ENCODE measurements at regions not wholly inside any gene's neighbourhood (a gene's known extent, or its start where the extent isn't known, plus 50 kb on each side); places are given as distances from the start of the nearest gene placed in this dataset.
A peak's percentile ranks its signal among the peaks of the same experiment; 100 is the strongest.

DNA sequence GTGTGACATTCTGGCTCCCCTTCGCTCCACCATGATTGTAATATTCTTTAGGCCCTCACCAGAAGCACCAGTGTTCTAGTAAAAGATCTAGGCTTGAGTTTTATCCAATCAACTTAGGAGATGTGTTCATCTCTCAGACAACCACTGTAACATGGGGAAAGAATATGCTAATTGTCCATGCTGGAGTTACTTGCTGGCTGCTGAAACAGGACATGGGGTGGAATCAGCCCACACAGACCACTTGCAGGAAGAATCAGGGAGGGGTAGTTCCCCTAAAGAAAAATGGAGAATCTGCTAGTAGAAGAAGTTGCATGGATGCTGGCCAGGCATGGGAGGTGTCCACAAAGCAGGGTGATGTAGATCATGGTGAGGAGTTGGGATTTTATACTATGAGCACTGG, 86.2 kb downstream of the FEM1C start:
- DNase-seq (no peak), ATAC-seq (no peak)
- TF ChIP-seq POLR2A (IDR thresholded peaks at IDR 0.05): no peak
- TF ChIP-seq, protein P1, sequence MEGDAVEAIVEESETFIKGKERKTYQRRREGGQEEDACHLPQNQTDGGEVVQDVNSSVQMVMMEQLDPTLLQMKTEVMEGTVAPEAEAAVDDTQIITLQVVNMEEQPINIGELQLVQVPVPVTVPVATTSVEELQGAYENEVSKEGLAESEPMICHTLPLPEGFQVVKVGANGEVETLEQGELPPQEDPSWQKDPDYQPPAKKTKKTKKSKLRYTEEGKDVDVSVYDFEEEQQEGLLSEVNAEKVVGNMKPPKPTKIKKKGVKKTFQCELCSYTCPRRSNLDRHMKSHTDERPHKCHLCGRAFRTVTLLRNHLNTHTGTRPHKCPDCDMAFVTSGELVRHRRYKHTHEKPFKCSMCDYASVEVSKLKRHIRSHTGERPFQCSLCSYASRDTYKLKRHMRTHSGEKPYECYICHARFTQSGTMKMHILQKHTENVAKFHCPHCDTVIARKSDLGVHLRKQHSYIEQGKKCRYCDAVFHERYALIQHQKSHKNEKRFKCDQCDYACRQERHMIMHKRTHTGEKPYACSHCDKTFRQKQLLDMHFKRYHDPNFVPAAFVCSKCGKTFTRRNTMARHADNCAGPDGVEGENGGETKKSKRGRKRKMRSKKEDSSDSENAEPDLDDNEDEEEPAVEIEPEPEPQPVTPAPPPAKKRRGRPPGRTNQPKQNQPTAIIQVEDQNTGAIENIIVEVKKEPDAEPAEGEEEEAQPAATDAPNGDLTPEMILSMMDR (IDR thresholded peaks at IDR 0.05 in 4 of 5, conservative IDR thresholded peaks at IDR 0.05 in 1 of 5): no peak
- intact Hi-C loops (cut with DNase I; ENCODE audit: low total_unique reads) (no loop called here), in situ Hi-C loops (cut with MboI; ENCODE audit: low sequenced_read_pairs in 4 of 4) (no loop called here)
- Histone ChIP-seq H3K9me3 (no peaks in the 10 kb centered on the region), H3K27ac (peak overlapping the region in 3 of 4 donors; percentile 12 to 80 (median 43)), H3K27me3 (no peaks in the 10 kb centered on the region), H3K4me3 (no peak overlapping the region), H3K36me3 (no peaks in the 10 kb centered on the region), H3K4me1 (peaks cover 52 to 57% of the 10 kb centered on the region in 2 donors)

DNA sequence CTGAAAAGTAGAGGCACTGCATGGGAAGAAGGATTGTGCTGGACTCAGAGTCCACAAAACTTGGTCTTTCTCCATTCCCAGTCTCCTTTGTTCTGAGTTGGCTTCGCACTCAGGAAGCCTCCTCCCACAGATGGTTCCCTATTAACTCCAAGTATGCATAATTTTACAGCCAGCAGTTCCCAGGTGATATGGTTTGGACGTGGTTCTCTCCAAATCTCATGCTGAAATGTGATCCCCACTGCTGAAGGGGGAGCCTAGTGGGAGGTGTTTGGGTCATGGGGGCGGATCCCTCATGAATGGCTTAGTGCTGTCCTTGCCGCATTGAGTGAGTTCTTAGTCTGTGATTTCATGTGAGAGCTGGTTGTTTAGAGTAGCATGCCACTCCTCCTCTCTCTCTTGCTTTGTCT, 86.6 kb downstream of the FEM1C start:
- Histone ChIP-seq H3K27me3 (no peaks in the 10 kb centered on the region), H3K9me3 (no peaks in the 10 kb centered on the region), H3K4me3 (no peak overlapping the region), H3K27ac (peak overlapping the region in 3 of 4 donors; percentile 12 to 80 (median 43)), H3K36me3 (no peaks in the 10 kb centered on the region), H3K4me1 (peaks cover 52 to 57% of the 10 kb centered on the region in 2 donors)
- peak in 1 of 2 donors; percentile 24 for TF ChIP-seq POLR2A (IDR thresholded peaks at IDR 0.05)
- TF ChIP-seq, protein P1 (IDR thresholded peaks at IDR 0.05 in 4 of 5, conservative IDR thresholded peaks at IDR 0.05 in 1 of 5): no peak
- peak in 1 of 2 donors; percentile 54 for DNase-seq
- in situ Hi-C loops (cut with MboI; ENCODE audit: low sequenced_read_pairs in 4 of 4) (no loop called here), intact Hi-C loops (cut with DNase I; ENCODE audit: low total_unique reads) (no loop called here)
- ATAC-seq: no peak

DNA sequence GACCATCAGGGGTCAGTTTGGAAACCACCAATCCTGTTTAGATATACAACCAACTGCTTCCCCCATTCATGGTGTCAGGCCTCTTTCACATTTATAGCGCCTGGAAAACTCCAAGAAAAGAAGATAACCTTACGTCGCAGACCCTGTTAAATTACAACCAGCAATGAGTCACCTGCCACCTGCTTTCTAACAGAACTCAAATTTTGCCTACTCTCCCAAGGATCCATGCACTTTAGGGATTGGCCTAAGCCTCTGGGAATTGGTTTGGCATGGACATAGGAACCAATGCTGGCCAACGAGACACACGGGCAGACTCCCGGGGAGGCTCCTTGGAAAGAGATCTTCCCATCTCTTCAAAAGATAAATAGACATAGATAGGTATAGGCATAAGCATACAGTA, 87.0 kb downstream of the FEM1C start:
- in situ Hi-C loops (cut with MboI; ENCODE audit: low sequenced_read_pairs in 4 of 4) (no loop called here), intact Hi-C loops (cut with DNase I; ENCODE audit: low total_unique reads) (no loop called here)

DNA sequence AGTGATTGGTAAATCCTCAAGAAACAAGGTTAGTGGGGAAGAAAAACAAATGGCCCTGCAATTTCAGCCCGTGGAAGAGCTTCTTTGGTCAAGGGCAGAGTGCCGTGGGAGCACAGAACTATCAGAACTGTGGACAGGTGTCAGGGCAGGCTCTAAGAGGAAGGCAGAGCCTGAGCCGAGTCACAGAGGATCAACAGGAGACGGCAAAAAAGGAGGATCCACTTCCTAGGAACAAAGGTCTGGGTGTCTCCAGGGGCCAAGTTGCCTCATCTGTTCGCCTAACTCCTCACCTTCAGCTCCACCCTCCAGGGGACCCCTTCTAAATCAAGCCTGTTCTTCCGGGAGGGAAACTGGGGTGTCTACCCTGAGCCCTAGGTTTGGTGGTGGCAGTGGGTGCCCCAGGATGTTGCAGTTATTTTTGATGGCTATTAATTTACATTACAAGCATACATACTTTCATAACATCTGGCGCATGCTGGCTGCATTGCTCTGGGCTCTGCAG, 88.0 kb downstream of the FEM1C start:
- intact Hi-C loops (cut with DNase I; ENCODE audit: low total_unique reads) (no loop called here), in situ Hi-C loops (cut with MboI; ENCODE audit: low sequenced_read_pairs in 4 of 4) (no loop called here)
- DNase-seq (no peak), ATAC-seq (no peak)
- Histone ChIP-seq H3K4me1 (peaks cover 52 to 57% of the 10 kb centered on the region in 2 donors), H3K27me3 (no peaks in the 10 kb centered on the region), H3K36me3 (no peaks in the 10 kb centered on the region), H3K27ac (peak overlapping the region; percentile 3 to 86 (median 42)), H3K4me3 (no peak overlapping the region), H3K9me3 (no peaks in the 10 kb centered on the region)
- TF ChIP-seq, protein P1 (IDR thresholded peaks at IDR 0.05 in 4 of 5, conservative IDR thresholded peaks at IDR 0.05 in 1 of 5): no peak
- TF ChIP-seq POLR2A (IDR thresholded peaks at IDR 0.05): no peak

More for the DNA sequence above, 87.0 kb downstream of the FEM1C start:
- no peak for ATAC-seq
- Histone ChIP-seq H3K27me3 (no peaks in the 10 kb centered on the region), H3K36me3 (no peaks in the 10 kb centered on the region), H3K9me3 (no peaks in the 10 kb centered on the region), H3K4me3 (no peak overlapping the region), H3K27ac (peak overlapping the region; percentile 12 to 80 (median 38)), H3K4me1 (peaks cover 52 to 57% of the 10 kb centered on the region in 2 donors)
- no peak for DNase-seq
- TF ChIP-seq POLR2A (IDR thresholded peaks at IDR 0.05): no peak
- TF ChIP-seq, protein P1 (IDR thresholded peaks at IDR 0.05 in 4 of 5, conservative IDR thresholded peaks at IDR 0.05 in 1 of 5): no peak

DNA sequence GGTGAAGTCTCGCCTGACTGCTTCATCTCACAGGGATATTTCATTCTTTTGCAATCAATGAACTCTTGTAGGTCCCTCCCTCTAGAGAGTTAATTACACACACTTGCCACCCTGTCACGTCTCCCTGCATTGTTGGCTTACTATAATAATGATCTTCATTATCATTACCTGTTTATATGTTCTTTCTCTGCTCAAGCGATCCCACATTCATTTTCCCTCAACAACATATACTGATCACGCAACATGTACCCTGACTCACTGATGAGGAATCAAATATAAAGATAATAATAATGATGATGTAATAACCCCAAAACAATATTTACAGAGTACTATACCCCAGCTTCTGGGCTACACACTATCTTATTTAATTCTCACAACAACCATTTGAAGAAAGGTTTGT, 88.5 kb downstream of the FEM1C start:
- intact Hi-C loops (cut with DNase I; ENCODE audit: low total_unique reads) (no loop called here), in situ Hi-C loops (cut with MboI; ENCODE audit: low sequenced_read_pairs in 4 of 4) (no loop called here)
- Histone ChIP-seq H3K4me3 (no peak overlapping the region), H3K9me3 (no peaks in the 10 kb centered on the region), H3K27me3 (no peaks in the 10 kb centered on the region), H3K4me1 (peaks cover 48 to 56% of the 10 kb centered on the region in 2 donors), H3K36me3 (no peaks in the 10 kb centered on the region), H3K27ac (peak overlapping the region; percentile 69 to 86 (median 79))
- no peak for ATAC-seq
- DNase-seq: no peak
- TF ChIP-seq, protein P1 (IDR thresholded peaks at IDR 0.05 in 4 of 5, conservative IDR thresholded peaks at IDR 0.05 in 1 of 5): no peak
- no peak for TF ChIP-seq POLR2A (IDR thresholded peaks at IDR 0.05)
